ENCODE measurements at regions not wholly inside any gene's neighbourhood (a gene's known extent, or its start where the extent isn't known, plus 50 kb on each side); places are given as distances from the start of the nearest gene placed in this dataset.

DNA sequence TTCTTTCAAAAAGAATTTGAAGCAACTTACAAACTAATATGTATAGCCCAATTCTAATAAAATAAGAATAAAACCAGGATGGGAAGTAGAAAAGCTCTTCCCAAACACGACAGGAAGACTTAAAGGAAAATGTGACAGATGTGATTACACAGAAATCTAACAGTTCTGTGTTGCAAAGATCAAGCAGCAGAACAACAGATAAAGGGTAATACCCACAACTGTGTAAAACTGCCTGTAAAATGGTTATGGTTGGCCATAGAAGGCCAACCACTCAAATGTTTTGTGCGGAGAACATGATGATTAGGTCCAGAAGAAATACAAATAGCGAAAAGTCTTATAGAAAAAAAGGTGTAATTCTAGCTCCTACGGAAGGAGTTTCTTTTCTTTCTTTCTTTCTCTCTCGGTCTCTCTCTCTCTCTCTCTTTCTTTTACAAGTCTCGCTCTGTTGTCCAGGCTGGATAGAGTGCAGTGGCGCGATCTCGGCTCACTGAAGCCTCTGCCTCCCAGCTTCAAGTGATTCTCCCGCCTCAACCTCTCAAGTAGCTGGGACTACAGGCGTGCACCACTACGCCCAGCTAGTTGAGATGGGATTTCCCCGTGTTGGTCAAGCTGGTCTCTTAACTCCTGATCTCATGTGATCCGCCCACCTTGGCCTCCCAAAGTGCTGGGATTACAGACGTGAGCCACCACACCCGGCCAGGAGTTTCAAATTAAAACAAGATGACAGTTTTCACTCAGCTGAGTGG is 128.5 kb downstream of the QRSL1 start:
- TF ChIP-seq CTCF (IDR thresholded peaks at IDR 0.05; ENCODE audit: low read depth, low read length): no peak
- DNase-seq (ENCODE audit: extremely low read depth, low read depth): no peak

- TF ChIP-seq CTCF (IDR thresholded peaks at IDR 0.05; ENCODE audit: low read depth, low read length): no peak
- no peak for DNase-seq (ENCODE audit: extremely low read depth, low read depth)
Observed at GRCh38 chr6:106757267-106757666, 127.9 kb downstream of the QRSL1 start.

DNA sequence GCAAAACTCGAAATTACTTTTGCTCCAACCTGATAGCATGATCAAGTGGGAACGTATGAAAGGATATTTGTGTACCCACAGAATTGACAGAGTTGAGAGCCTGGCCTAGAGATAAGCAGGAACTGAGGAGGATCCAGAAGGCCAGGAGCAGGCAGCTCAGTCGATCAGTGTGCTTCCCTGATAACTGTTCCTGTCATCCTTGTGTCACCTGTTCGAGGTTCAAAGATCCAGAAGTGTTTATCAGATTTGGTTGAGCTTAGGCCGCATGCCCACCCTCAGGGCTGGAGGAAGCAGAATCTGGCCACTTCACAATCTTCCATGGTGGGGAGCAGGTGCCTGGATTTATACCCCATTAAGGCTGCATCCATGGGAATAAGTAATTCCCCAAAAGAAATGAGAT is 124.8 kb downstream of the QRSL1 start:
- no peak for DNase-seq (ENCODE audit: extremely low read depth, low read depth)
- no peak for TF ChIP-seq CTCF (IDR thresholded peaks at IDR 0.05; ENCODE audit: low read depth, low read length)

DNA sequence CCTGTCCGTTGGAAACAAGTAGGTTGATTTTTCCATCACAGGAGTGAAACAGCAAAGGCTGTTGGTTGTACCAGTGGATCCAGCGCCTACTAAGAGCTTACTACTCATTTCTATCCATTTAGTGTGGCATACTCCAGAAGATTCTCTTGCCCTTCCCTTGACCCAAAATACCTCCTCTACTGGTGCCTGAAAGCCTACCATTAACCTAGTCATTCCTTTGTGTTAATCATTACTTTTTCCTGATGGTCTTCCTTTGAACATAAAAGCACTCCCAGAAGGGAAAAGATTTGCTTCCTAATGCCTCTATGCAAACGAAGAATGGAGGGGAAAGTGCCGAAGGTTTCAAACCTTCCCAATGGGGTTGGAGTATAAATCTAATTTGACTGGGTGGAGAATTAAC is 123.3 kb downstream of the QRSL1 start:
- no peak for TF ChIP-seq CTCF (IDR thresholded peaks at IDR 0.05; ENCODE audit: low read depth, low read length)
- DNase-seq (ENCODE audit: extremely low read depth, low read depth): no peak

GRCh38 chr6:106751501-106752252 is 122.3 kb downstream of the QRSL1 start:
- no peak for DNase-seq (ENCODE audit: extremely low read depth, low read depth)
- no peak for TF ChIP-seq CTCF (IDR thresholded peaks at IDR 0.05; ENCODE audit: low read depth, low read length)

DNA sequence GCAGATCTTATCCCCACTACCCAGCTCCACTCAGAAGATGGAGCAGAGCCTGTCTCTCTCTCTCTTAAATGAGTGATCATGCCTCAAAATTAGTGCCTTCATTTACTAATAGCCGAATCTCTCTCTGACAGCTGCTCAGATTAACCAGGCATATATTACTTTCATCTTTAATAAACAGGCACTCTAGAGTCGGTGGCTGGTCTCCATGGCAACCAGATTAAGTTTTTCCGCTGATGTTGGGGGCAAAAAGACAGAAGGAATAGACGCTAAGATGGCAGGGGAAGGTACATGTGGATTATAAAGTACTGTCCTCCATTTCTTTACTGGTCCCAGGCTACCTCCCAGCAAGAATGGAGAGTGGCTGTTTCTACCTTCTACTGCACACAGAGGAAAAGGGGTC is 121.6 kb downstream of the QRSL1 start:
- TF ChIP-seq CTCF (IDR thresholded peaks at IDR 0.05; ENCODE audit: low read depth, low read length): no peak
- no peak for DNase-seq (ENCODE audit: extremely low read depth, low read depth)

DNA sequence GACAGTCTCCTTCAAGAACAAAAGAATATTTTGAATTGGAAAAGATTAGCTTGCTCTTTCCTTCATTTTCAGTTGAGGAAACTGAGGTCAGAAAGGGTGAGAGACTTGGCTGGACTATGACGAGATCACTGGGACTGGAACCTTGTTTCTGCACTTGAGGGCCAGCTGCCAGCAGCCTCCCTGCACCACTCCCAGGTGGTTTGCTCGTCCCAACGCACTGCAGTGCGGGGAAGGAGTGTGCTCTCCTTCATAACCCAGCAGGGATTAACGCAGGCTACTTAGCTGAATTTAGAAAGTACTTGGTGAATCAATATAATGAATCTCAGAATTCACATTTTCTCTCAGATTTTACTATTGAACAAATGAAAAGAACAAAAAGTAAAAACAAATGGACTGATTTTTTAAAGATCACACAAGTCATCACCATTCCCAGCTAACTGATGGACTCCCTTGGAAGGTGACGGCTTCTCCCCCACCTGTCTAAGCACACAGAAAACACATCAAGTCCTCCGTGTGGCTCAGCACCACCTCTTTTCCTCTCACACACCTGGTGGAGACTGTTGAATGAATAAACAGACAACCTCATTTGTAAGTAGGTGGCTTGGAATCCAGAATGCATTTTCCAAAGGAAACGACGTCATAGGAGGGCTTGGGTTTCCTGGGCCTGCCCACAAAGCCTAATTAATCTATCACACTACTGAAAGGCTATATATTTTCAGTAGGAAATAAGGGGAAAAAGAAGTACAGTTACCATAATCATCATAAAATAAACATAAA is 121.0 kb downstream of the QRSL1 start:
- DNase-seq (ENCODE audit: extremely low read depth, low read depth): no peak
- TF ChIP-seq CTCF (IDR thresholded peaks at IDR 0.05; ENCODE audit: low read depth, low read length): no peak
